SK-N-MC (cell line): ENCODE measurements at regions not wholly inside any gene's neighbourhood (a gene's known extent, or its start where the extent isn't known, plus 50 kb on each side); places are given as distances from the start of the nearest gene placed in this dataset.

Source experiments
- DNase-seq: peaks from one replicate; pipeline ENCODE4 v3.0.0-alpha.2; 2011; ENCODE audit warnings: low read depth, low spot score
- H3K27ac ChIP-seq: fragments of 200-600 bp; sonication (generic); 2 replicates; pipeline ENCODE4 v1.5.1; 2016; ENCODE audit warnings: mixed run types
- H3K36me3 ChIP-seq: fragments of 200-600 bp; sonication (generic); 2 replicates; pipeline ENCODE4 v1.6.1; 2017; ENCODE audit warnings: antibody characterized with exemption, low read length, mixed read lengths; ENCODE audit not compliant: insufficient read depth
- H3K4me3 ChIP-seq: fragments of 200-600 bp; sonication (generic); 2 replicates; pipeline ENCODE4 v1.5.1; 2016
- H3K9ac ChIP-seq: fragments of 200-600 bp; sonication (generic); 2 replicates; pipeline ENCODE4 v1.8.0; 2017; ENCODE audit warnings: mixed run types, mixed read lengths; ENCODE audit not compliant: insufficient read length
- H3K9me3 ChIP-seq: fragments of 200-600 bp; sonication (generic); 2 replicates; pipeline ENCODE4 v1.6.1; 2017; ENCODE audit warnings: low read depth, mild to moderate bottlenecking, antibody characterized with exemption, low read length, moderate library complexity, mixed read lengths
- EZH2 ChIP-seq: fragments of 200-600 bp; sonication (generic); IDR thresholded peaks from one replicate; pipeline ENCODE4 v1.6.1; 2017; ENCODE audit warnings: antibody characterized with exemption
- FOXP2 ChIP-seq: optimal IDR thresholded peaks from 2 replicates; pipeline ENCODE3; 2011; ENCODE audit warnings: mild to moderate bottlenecking, moderate library complexity; ENCODE audit not compliant: insufficient read depth; ENCODE audit errors: extremely low read length, control extremely low read depth
- POLR2AphosphoS5 ChIP-seq: IDR thresholded peaks from 2 replicates; pipeline ENCODE4 v1.6.1; 2012; ENCODE audit warnings: mild to moderate bottlenecking, low read depth, low read length, borderline replicate concordance

DNA sequence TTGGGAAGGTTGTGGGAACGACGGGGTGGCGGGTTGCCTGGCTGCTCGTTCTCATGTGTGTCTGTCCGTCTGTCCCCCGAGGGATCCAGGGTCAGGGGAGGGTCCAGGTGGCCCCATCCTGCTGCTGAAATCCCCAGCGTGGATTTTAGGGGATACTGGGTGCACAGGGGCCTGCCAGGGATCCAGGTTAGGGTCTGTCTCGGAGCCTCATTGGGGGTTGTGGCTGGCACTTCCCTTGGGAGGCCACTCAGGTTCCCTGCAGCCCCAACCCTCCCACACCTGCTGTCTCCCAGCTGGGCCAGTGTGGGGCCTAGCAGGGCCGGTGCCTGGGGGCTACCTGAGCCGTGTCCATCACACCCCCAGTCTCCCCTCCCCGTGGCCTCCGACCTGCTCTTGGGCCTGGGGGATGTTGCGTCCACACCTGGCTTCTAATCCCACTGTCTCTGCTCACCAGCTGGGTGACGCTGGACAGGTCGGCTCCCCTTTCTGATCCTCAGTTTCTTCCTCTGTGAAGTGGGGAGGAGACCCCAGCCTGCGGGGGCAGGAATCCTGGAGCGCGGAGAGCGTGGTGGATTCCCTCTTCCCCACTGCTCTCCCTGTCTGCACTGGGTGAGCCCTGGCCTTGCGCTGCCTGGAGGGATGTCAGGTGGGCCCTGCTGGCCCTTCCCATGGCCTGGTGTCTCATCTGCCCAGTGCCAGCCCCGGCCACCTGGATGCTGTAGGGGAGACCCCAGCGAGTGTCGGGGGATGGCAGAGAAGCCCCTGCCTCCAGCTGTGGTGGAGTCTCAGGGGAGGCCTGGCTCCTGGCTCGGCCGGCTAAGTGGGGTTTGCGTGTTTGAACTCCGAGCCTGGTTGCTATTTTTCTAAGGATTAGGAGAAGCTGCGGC lies 81.6 kb downstream of the UNCX start:
- DNase-seq, result no peak

GRCh38 chr7:1314908-1315450 lies 82.3 kb downstream of the UNCX start:
- H3K4me3 ChIP-seq, result no peak overlapping the region
- no peak overlapping the region for H3K27ac ChIP-seq
- no peak overlapping the region for H3K9ac ChIP-seq
- no peaks in the 10 kb centered on the region for H3K9me3 ChIP-seq
- H3K36me3 ChIP-seq, result no peaks in the 10 kb centered on the region
- no peak for DNase-seq
- TF ChIP-seq POLR2AphosphoS5 (no peak), EZH2 (no peak), FOXP2 (no peak)

More for the DNA sequence above, 81.6 kb downstream of the UNCX start:
- H3K9ac ChIP-seq, result no peak overlapping the region
- no peak overlapping the region for H3K27ac ChIP-seq
- H3K9me3 ChIP-seq, result no peaks in the 10 kb centered on the region
- no peak for TF ChIP-seq FOXP2
- no peak for TF ChIP-seq EZH2
- TF ChIP-seq POLR2AphosphoS5, result no peak
- no peak overlapping the region for H3K4me3 ChIP-seq
- no peaks in the 10 kb centered on the region for H3K36me3 ChIP-seq

DNA sequence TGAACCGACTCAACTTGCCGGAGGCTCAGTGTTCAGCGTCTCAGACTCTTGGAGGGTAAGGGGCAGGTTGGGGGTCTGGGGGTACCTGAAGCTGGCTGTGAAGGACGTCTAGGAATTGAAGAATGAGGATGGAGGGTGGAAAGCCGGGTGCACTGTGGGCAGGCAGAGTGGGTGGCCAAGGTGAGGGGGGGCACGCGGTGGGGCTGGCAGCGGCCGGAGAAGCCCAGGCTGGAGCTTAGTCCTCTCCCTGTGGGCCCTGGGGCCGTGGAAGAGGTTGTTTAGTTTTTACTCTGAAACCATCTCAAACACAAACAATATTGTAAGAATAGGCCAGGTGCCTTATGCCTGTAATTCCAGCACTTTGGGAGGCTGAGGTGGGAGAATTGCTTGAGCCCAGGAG lies 83.4 kb downstream of the UNCX start:
- Histone ChIP-seq H3K27ac (no peak overlapping the region), H3K9me3 (no peaks in the 10 kb centered on the region), H3K4me3 (no peak overlapping the region), H3K9ac (no peak overlapping the region), H3K36me3 (no peaks in the 10 kb centered on the region)
- TF ChIP-seq FOXP2 (no peak), POLR2AphosphoS5 (no peak)
- no peak for DNase-seq

DNA sequence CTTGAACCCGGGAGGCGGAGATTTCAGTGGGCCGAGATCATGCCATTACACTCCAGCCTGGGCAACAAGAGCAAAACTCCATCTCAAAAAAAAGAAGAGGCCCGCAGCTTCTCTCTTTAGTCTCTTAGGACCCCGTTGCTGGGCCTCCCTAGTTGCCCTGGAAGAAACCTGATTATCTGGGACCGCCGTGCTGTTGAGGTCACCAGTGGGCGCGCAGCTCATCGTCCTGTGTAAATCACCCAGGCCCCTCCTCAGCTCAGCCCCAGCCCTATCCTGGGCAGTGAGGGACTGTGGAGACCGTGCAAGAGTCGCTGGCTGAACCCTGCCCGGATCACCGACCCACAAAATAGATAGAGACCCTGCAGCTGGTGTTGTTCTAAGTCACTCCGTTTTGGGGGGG lies 85.0 kb downstream of the UNCX start:
- Histone ChIP-seq H3K4me3 (no peak overlapping the region), H3K9ac (no peak overlapping the region), H3K9me3 (no peaks in the 10 kb centered on the region), H3K36me3 (no peaks in the 10 kb centered on the region), H3K27ac (no peak overlapping the region)
- TF ChIP-seq EZH2 (no peak), POLR2AphosphoS5 (no peak), FOXP2 (no peak)
- no peak for DNase-seq

DNA sequence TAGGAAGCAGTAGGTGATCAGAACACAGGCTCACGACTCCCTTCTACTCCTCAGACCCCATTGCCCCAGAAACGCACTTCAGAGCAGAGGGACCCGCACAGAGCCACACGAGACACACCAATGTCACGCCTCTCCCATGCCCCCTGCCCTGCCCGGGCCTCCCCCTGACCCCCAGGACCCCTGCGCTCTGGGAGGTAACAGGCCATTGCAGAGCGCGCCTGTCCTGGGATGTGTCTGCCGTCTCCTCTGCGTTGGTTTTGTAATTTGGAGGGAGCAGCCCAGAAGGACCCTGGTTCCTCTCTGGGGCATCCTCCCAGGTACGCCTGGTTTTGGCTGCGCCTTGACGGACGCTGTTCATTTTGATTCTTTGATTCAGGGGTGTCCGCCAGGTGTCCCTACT lies 85.4 kb downstream of the UNCX start:
- Histone ChIP-seq H3K27ac (no peak overlapping the region), H3K36me3 (no peaks in the 10 kb centered on the region), H3K4me3 (no peak overlapping the region), H3K9me3 (no peaks in the 10 kb centered on the region), H3K9ac (no peak overlapping the region)
- TF ChIP-seq FOXP2 (no peak), POLR2AphosphoS5 (no peak), EZH2 (no peak)
- DNase-seq, result no peak

GRCh38 chr7:1318661-1319060 lies 86.0 kb downstream of the UNCX start:
- Histone ChIP-seq H3K27ac (no peak overlapping the region), H3K9ac (no peak overlapping the region), H3K36me3 (no peaks in the 10 kb centered on the region), H3K4me3 (no peak overlapping the region), H3K9me3 (no peaks in the 10 kb centered on the region)
- DNase-seq, result no peak
- TF ChIP-seq EZH2, result no peak

DNA sequence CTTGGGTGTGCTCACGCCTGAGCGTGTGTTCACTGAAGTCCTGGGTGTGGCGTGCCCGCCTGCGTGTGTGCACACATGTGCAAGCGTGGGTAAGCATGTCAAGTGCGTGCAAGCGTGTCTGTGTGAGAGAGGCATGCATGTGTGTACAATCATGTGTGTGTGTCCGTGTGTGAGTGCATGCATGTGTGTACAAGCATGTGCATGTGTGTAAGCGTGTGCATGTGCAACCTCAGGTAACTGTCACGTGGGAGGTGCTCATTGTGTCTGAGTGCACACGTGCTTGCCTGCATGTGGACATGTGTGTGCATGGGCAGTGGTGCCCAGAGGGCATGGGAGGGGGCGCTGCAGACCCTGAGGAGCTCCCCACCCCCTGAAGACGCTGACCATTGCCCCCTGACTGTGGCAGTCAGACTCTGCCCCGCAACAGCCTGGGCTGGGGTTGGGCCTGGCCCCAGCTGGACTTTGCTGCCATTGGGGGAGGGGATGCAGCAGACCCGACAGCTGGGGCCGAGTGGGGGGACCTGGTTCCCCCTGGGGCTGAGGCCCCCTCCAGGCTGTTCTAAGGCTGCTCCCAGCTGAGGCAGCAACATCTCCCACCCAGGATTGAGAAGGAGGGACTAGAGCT lies 88.1 kb downstream of the UNCX start:
- H3K27ac ChIP-seq, result no peak overlapping the region
- no peaks in the 10 kb centered on the region for H3K36me3 ChIP-seq
- no peak for DNase-seq
- H3K9ac ChIP-seq, result no peak overlapping the region
- TF ChIP-seq EZH2, result no peak
- TF ChIP-seq FOXP2, result no peak
- TF ChIP-seq POLR2AphosphoS5, result no peak
- H3K9me3 ChIP-seq, result no peaks in the 10 kb centered on the region
- H3K4me3 ChIP-seq, result no peak overlapping the region

DNA sequence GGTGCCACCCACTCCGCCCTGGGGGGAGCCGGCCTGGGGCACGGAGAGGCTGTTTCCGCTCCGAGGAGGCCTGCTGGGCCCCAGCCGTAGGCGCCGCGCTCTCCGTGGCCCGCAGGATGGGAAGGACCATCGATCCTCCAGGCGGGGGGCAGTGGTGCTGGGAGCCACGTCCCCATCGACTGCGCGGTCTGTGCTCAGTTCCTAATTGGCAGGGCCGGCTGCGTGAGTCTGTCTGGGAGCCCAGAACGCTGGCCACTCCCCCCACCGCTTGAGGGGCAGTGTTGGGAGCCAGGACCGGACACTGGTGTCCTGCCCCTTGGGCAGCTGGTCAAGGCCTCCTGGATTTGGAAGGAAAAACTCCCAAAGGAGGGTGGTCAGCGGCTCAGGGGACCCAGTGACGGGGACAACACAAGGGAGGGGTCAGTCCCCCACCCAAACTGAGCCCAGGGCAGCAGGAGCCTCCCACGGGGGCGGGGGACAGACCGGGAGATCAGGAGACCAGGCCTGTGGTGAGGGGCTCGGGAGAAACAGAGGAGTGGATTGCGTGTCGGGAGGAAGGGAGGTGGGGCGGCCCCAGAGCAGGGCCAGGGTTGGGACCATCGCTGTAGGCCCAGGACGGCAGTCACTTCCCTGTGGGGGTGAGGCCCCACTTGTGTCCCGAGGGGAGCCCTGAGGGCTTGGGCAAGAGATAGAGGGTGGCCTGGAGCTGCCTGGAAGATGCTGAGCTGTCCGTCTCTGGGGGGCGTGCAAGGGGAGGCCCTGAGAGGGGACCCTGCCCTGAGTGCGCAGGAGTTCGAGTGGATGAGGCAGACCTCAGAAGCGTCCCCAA lies 89.0 kb downstream of the UNCX start:
- no peak overlapping the region for H3K4me3 ChIP-seq
- no peak overlapping the region for H3K27ac ChIP-seq
- no peaks in the 10 kb centered on the region for H3K36me3 ChIP-seq
- H3K9ac ChIP-seq, result no peak overlapping the region
- TF ChIP-seq FOXP2 (no peak), EZH2 (no peak), POLR2AphosphoS5 (no peak)
- no peaks in the 10 kb centered on the region for H3K9me3 ChIP-seq
- no peak for DNase-seq
